ENCODE measurements at regions not wholly inside any gene's neighbourhood (a gene's known extent, or its start where the extent isn't known, plus 50 kb on each side); places are given as distances from the start of the nearest gene placed in this dataset.

GRCh38 chr5:81820863-81821262 is 70.0 kb upstream of the SSBP2 start:
- TF ChIP-seq CTCF (IDR thresholded peaks at IDR 0.05; ENCODE audit: low read depth, low read length, missing control alignments): no peak
- DNase-seq (ENCODE audit: low read depth): no peak
- no peak overlapping the region for H3K4me3 ChIP-seq (ENCODE audit: low read depth, low read length)

- no peak for DNase-seq (ENCODE audit: low read depth)
- TF ChIP-seq CTCF (IDR thresholded peaks at IDR 0.05; ENCODE audit: low read depth, low read length, missing control alignments): no peak
- H3K4me3 ChIP-seq (ENCODE audit: low read depth, low read length): no peak overlapping the region
These were observed 69.4 kb upstream of the SSBP2 start for GRCh38 chr5:81820318-81820636.

- no peak for TF ChIP-seq CTCF (IDR thresholded peaks at IDR 0.05; ENCODE audit: low read depth, low read length, missing control alignments)
- H3K4me3 ChIP-seq (ENCODE audit: low read depth, low read length): no peak overlapping the region
- DNase-seq (ENCODE audit: low read depth): no peak
These were observed 68.8 kb upstream of the SSBP2 start for GRCh38 chr5:81819556-81820317.

- DNase-seq (ENCODE audit: low read depth): no peak
- TF ChIP-seq CTCF (IDR thresholded peaks at IDR 0.05; ENCODE audit: low read depth, low read length, missing control alignments): no peak
- no peak overlapping the region for H3K4me3 ChIP-seq (ENCODE audit: low read depth, low read length)
These were observed 67.1 kb upstream of the SSBP2 start for GRCh38 chr5:81817980-81818379.

- no peak for TF ChIP-seq CTCF (IDR thresholded peaks at IDR 0.05; ENCODE audit: low read depth, low read length, missing control alignments)
- DNase-seq (ENCODE audit: low read depth): no peak
- H3K4me3 ChIP-seq (ENCODE audit: low read depth, low read length): no peak overlapping the region
These were observed 66.2 kb upstream of the SSBP2 start for GRCh38 chr5:81817086-81817485.

- TF ChIP-seq CTCF (IDR thresholded peaks at IDR 0.05; ENCODE audit: low read depth, low read length, missing control alignments): no peak
- DNase-seq (ENCODE audit: low read depth): no peak
- H3K4me3 ChIP-seq (ENCODE audit: low read depth, low read length): no peak overlapping the region
These were observed 64.4 kb upstream of the SSBP2 start for GRCh38 chr5:81815321-81815720.

GRCh38 chr5:81808106-81808505 is 57.2 kb upstream of the SSBP2 start:
- no peak for TF ChIP-seq CTCF (IDR thresholded peaks at IDR 0.05; ENCODE audit: low read depth, low read length, missing control alignments)
- no peak for DNase-seq (ENCODE audit: low read depth)
- no peak overlapping the region for H3K4me3 ChIP-seq (ENCODE audit: low read depth, low read length)
